ENCODE measurements at regions not wholly inside any gene's neighbourhood (a gene's known extent, or its start where the extent isn't known, plus 50 kb on each side); places are given as distances from the start of the nearest gene placed in this dataset.

DNA sequence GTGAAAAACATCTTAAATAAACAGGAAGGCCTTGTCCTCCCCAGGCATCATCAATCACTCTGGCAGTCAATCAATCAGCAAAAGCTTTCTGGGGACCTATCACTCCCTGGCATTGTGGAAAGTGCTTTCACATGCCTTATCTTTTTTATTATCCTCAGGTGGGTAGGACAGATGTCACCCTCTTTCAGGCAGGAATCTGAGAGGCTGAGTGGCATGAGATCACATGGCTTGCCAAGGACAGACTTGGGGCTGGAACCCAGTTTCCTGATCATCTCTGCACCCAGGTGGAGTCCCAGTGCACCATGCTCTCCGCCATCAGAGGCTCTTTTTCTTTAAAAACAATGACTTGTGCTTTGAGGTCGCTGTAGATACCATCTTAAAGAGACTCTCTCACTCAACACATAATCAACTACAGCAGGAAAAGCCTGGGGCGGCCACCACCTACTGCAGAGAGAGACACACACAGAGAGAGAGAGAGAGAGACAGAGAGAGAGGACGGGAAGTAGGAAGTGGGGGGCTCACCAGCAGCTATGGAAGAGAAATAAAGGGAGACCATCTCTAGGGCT, 282.7 kb downstream of the PTTG2 start:
- TF ChIP-seq, protein P1, sequence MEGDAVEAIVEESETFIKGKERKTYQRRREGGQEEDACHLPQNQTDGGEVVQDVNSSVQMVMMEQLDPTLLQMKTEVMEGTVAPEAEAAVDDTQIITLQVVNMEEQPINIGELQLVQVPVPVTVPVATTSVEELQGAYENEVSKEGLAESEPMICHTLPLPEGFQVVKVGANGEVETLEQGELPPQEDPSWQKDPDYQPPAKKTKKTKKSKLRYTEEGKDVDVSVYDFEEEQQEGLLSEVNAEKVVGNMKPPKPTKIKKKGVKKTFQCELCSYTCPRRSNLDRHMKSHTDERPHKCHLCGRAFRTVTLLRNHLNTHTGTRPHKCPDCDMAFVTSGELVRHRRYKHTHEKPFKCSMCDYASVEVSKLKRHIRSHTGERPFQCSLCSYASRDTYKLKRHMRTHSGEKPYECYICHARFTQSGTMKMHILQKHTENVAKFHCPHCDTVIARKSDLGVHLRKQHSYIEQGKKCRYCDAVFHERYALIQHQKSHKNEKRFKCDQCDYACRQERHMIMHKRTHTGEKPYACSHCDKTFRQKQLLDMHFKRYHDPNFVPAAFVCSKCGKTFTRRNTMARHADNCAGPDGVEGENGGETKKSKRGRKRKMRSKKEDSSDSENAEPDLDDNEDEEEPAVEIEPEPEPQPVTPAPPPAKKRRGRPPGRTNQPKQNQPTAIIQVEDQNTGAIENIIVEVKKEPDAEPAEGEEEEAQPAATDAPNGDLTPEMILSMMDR (IDR thresholded peaks at IDR 0.05) = no peak
- TF ChIP-seq POLR2A (IDR thresholded peaks at IDR 0.05) = no peak

Data from right lobe of liver (tissue), 4 donors.